Right lobe of liver (tissue), 6 donors: ENCODE measurements at regions not wholly inside any gene's neighbourhood (a gene's known extent, or its start where the extent isn't known, plus 50 kb on each side); places are given as distances from the start of the nearest gene placed in this dataset.

Experiments
- ATAC-seq, 4 donors: fragments of 200-7000 bp; cut with Tn5 transposase; one replicate each; pipeline ENCODE4 v1.9.1; 2020; ENCODE audit warnings: mild to moderate bottlenecking in 4 of 4, moderate library complexity in 4 of 4
- DNase-seq, 3 donors: peaks; one replicate each; pipeline ENCODE4 v3.0.0-alpha.2; 2020
- H3K27ac ChIP-seq, 3 donors: fragments of 200-600 bp; one replicate each; pipeline ENCODE4 v1.8.0; 2022
- H3K27me3 ChIP-seq, 2 donors: fragments of 200-600 bp; one replicate each; pipeline ENCODE4 v1.8.0; 2022
- H3K36me3 ChIP-seq, 4 donors: fragments of 200-600 bp; sonication (generic) in 1 of 4; one replicate each; pipeline versions ENCODE4 v1.5.1 to v1.8.0; 2017 to 2022; ENCODE audit warnings: control low read depth in 1 of 4
- H3K4me1 ChIP-seq, 4 donors: fragments of 200-600 bp; sonication (generic) in 1 of 4; one replicate each; pipeline versions ENCODE4 v1.5.1 to v1.8.0; 2017 to 2022; ENCODE audit warnings: control low read depth in 1 of 4
- H3K4me3 ChIP-seq, 3 donors: fragments of 200-600 bp; one replicate each; pipeline ENCODE4 v1.8.0; 2022
- H3K9me3 ChIP-seq, 4 donors: fragments of 200-600 bp; sonication (generic) in 1 of 4; one replicate each; pipeline versions ENCODE4 v1.5.1 to v1.8.0; 2017 to 2022; ENCODE audit warnings: control low read depth in 1 of 4
- POLR2A ChIP-seq: fragments of 450-650 bp; IDR thresholded peaks from one replicate; pipeline ENCODE4 v1.6.1; 2017; ENCODE audit warnings: antibody characterized with exemption, mild to moderate bottlenecking
- WGBS: methylation state at CpG from one replicate; pipeline ENCODE4 v1.1.6; 2018; ENCODE audit warnings: low coverage, low lambda C conversion rate; ENCODE audit not compliant: insufficient coverage; ENCODE audit errors: missing lambda C conversion rate; 5-methylcytosine and 5-hydroxymethylcytosine counted together
- intact Hi-C, 2 donors: fragments of 100-400 bp; cut with DNase I; formaldehyde crosslinking; loops; one replicate each; pipeline versions ENCODE4 v1.11.2 to v1.14.1; 2022
- TF ChIP-seq, protein P1 (sequence below), 4 donors: fragments of 200-600 bp in 3 of 4; fragments of 450-650 bp in 1 of 4; IDR thresholded peaks; one replicate each; pipeline versions ENCODE4 v1.5.1 to v1.8.0; 2016 to 2022; ENCODE audit warnings: antibody characterized with exemption in 4 of 4, mild to moderate bottlenecking in 2 of 4
- donor health status: DM: no; HTN: yes; CAD: no.
- donor health status: DM: no; HTN: no; CAD: no.
- donor health status: DM: no; HTN: no; CAD: no.
- donor health status: DM: no; HTN: yes; CAD: no.
- donor health status: DM: no; HTN: yes; CAD: no.

- Histone ChIP-seq H3K9me3 (no peaks in the 10 kb centered on the region), H3K4me1 (no peaks in the 10 kb centered on the region), H3K27ac (no peak overlapping the region), H3K27me3 (no peaks in the 10 kb centered on the region), H3K4me3 (no peak overlapping the region), H3K36me3 (no peaks in the 10 kb centered on the region)
- TF ChIP-seq, protein P1, sequence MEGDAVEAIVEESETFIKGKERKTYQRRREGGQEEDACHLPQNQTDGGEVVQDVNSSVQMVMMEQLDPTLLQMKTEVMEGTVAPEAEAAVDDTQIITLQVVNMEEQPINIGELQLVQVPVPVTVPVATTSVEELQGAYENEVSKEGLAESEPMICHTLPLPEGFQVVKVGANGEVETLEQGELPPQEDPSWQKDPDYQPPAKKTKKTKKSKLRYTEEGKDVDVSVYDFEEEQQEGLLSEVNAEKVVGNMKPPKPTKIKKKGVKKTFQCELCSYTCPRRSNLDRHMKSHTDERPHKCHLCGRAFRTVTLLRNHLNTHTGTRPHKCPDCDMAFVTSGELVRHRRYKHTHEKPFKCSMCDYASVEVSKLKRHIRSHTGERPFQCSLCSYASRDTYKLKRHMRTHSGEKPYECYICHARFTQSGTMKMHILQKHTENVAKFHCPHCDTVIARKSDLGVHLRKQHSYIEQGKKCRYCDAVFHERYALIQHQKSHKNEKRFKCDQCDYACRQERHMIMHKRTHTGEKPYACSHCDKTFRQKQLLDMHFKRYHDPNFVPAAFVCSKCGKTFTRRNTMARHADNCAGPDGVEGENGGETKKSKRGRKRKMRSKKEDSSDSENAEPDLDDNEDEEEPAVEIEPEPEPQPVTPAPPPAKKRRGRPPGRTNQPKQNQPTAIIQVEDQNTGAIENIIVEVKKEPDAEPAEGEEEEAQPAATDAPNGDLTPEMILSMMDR (IDR thresholded peaks at IDR 0.05): no peak
- no peak for TF ChIP-seq POLR2A
- ATAC-seq: no peak
- no peak for DNase-seq
- intact Hi-C loops: no loop called here
- WGBS: 81% methylated on average over 3 of the region's 3 CpGs
Measured at GRCh38 chr11:115047631-115048030, 369.3 kb downstream of the NXPE2 start.

- Histone ChIP-seq H3K27me3 (no peaks in the 10 kb centered on the region), H3K27ac (no peak overlapping the region), H3K4me1 (no peaks in the 10 kb centered on the region), H3K36me3 (no peaks in the 10 kb centered on the region), H3K9me3 (no peaks in the 10 kb centered on the region), H3K4me3 (no peak overlapping the region)
- intact Hi-C loops: no loop called here
- DNase-seq: no peak
- TF ChIP-seq, protein P1 (IDR thresholded peaks at IDR 0.05): no peak
- no peak for TF ChIP-seq POLR2A
- no peak for ATAC-seq
- WGBS: 72% methylated on average over 8 of the region's 11 CpGs
Measured at GRCh38 chr11:115049796-115050195, 371.5 kb downstream of the NXPE2 start.

DNA sequence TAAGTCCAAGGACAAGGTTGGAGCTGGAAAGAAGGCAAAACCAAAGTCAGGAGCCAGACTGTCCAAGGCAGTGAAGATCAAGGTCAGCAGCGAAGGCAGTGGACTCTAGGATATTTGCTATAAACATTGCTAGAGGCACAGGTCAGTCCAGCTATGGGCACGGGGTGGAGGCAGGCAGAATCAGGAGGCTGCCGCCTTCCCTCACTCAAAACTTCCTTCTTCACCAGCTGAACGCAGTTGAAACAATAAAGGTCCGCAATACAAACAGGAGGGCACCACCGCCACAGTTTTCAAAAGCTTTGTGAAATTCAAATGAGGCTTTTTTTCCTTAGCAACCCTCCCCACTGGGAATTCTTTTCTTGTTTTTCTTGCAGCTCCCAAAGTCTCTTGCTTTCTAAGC is 372.4 kb downstream of the NXPE2 start:
- TF ChIP-seq POLR2A: no peak
- TF ChIP-seq, protein P1 (IDR thresholded peaks at IDR 0.05): no peak
- no peak for ATAC-seq

DNA sequence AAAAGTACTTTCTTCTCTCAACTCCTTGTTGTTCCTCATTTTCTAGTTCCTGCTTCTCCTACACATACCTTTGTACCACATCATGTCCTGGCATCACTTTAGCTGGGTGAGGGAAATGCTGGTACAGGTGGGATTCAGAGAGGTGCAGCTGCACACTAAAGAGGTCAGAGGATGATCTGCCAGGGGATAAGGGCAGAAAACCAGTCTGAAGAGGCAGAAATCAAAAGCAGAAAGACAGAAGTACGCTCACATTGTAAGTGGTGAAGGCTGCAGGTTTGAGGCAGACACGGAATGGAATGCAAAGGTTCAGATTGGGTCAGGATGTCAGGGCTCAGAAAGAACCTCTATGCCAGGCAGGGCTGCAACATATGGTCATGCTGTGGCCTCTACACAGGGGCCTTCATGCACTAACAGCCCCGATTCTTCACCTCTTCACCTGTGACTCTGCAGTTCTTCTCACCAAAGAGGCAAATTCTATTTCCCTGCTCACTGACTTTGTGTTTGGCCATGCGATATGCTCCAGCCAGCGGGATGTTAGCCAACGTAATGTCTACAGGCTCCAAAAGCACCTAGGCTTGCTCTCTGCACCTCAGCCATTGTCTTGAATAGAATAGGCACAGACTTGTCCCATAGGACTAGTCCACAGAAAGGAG is 373.7 kb downstream of the NXPE2 start:
- intact Hi-C loops: no loop called here
- WGBS: 59% methylated on average over 5 of the region's 6 CpGs
- Histone ChIP-seq H3K9me3 (no peaks in the 10 kb centered on the region), H3K4me1 (no peaks in the 10 kb centered on the region), H3K4me3 (no peak overlapping the region), H3K27ac (no peak overlapping the region), H3K27me3 (no peaks in the 10 kb centered on the region), H3K36me3 (no peaks in the 10 kb centered on the region)
- DNase-seq (no peak), ATAC-seq (no peak)
- TF ChIP-seq, protein P1 (IDR thresholded peaks at IDR 0.05): no peak
- TF ChIP-seq POLR2A: no peak

More for the DNA sequence above, 372.4 kb downstream of the NXPE2 start:
- DNase-seq: no peak
- no peak overlapping the region for H3K27ac ChIP-seq
- no peaks in the 10 kb centered on the region for H3K9me3 ChIP-seq
- H3K27me3 ChIP-seq: no peaks in the 10 kb centered on the region
- no peaks in the 10 kb centered on the region for H3K4me1 ChIP-seq
- H3K36me3 ChIP-seq: no peaks in the 10 kb centered on the region
- WGBS: 36% methylated on average over 6 of the region's 6 CpGs
- no peak overlapping the region for H3K4me3 ChIP-seq
- intact Hi-C loops: no loop called here
